GM21786 (cell line): ENCODE measurements at regions not wholly inside any gene's neighbourhood (a gene's known extent, or its start where the extent isn't known, plus 50 kb on each side); places are given as distances from the start of the nearest gene placed in this dataset.

ENCODE experiments used
- ATAC-seq: cut with Tn5 transposase; IDR thresholded peaks from one replicate; pipeline ENCODE4 v1.9.1; 2021; ENCODE audit not compliant: unreplicated experiment

DNA sequence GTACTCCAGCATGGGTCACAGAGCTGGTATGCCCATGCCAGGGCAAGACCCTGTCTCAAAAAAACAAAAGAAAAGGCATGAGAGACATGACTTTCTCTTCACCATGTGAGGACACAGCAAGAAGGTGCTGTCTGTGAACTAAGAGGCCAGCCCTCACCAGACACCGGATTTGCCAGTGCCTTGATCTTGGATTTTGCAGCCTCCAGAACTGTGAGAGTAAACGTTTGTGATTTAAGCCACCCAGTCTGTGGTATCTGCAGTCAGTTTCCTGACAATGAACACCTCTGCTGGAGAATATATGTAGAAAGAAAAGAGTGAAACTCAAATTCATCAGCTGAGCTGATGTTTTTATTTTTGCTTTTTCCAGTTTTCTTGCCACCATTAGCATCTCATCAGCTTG is 166.3 kb upstream of the RAB4A start:
- no peak for ATAC-seq

DNA sequence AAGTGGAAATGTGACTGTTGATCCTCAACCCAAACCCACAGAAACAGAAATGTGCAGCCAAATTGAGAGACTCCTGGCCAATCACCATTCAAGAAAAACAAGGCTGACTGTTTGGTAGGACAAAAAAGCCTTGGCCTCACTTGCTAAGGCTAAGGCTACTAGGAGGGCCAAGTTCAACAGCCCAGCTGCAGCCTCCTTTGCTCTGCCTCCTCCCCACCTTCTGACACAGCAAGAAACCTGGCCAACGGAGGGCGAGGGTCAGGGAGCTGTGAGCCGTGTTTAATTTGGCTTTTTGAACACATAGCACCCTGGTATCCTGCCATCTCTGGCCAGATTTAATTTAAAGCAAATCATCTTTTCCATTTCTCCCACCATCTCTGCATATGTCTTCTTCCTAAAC is 165.8 kb upstream of the RAB4A start:
- no peak for ATAC-seq

DNA sequence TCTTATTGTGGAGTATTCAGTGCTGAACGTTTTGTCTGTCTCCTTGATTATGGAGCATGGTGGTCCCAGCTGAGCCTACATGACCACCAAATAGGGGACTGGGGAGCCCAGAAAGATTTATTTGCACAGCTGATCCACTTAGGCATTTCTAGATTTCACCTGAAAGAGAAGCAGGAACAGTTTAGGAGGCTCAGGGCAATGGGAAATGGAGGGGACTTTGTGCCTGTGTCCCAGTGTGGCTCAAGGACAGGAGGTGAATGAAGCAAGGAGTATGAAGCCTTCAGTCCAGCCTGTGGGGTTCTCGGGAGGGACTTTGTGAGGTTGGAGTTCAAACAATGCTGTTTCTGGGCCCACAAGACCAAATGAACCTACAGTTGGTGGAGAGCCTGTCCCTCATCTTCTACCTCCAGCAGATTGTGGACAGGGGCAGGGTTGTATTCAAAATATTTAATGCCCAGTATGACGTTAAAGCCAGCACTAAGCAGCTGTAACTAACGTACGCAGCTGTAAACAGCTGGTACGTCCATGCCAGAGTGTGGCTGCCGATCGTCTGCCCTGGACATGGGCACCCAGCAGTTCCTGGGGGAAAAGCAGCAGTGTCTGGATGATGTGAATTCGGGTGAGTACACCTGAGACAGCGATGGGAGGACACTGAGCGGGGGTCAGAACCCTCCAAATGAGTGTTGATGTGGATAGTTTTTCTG is 164.9 kb upstream of the RAB4A start:
- ATAC-seq, result no peak

DNA sequence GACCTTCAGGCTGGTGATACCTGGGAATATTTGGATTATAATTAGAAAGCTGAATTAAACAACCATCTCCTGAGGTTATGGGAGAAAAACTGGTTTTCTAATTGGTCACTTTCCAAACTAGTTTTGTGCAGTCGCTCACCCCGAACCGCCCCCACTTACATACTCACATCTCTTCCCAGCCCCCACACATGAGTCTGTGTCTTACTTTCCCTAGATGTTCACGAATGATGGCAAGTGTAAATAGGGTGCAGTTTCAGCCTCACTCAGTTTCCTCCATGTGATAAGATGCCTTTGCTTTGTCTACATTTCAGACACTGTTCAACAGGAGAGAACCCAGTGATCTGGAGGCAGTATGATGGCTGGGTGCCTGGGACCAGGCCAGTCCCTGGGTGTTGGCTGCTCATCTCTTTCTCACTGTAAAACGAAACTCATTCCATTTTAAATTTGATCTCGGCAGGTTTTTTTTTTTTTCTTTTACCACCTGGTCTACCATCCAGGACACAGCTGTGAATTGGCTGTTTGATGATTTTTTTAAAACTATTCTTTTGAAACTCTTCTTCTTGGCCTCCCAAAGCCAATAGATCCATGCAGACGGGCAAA is 164.3 kb upstream of the RAB4A start:
- ATAC-seq, result no peak

DNA sequence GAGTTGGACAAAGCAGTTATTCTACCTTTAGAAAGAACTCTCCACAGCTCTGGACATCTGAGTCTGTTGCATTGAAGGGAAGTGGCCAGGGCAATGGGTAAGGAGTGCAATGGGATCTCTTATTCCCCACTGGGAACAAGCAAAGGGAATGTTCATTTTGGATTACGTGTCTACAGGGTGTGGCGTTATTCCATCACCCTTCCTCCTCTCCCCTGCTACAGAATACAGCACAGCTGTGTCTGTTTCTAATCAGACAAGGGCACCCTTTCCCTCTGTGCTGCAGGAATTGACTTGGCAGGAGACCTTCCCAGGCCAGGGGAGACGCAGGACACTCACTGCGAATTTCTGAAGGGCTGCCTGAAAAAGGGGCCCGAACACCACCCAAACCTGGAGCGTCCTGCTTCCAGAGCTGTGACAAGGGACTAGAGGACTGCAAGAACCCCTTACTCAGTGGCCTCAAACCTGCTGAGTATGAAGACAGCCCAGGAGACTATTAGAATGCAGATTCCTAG is 163.6 kb upstream of the RAB4A start:
- ATAC-seq, result no peak

GRCh38 chr1:229107972-229108371 is 162.9 kb upstream of the RAB4A start:
- no peak for ATAC-seq

- no peak for ATAC-seq
These were observed 162.2 kb upstream of the RAB4A start for GRCh38 chr1:229108598-229109201.

DNA sequence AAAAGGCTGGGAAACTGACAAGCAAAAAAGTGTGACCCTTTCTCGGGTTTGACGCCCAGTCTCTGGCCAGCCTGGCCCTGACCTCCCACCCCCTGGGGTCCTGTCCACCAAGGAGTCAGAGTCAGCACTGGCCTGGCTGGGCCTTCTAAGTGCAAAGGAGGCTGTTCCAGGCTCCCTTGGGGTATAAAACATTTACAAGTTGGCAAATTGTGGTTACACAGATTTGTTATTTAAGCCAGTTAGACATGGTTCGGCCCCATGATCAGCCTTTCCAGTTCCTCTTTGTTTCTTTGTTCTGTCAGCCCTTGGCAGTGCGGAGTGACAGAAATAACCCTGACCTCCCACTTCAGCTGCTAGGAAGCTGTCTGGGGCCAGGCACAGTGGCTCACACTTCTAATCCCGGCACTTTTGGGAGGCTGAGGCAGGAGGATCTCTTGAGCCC is 161.6 kb upstream of the RAB4A start:
- no peak for ATAC-seq

GRCh38 chr1:229110986-229111385 is 159.9 kb upstream of the RAB4A start:
- no peak for ATAC-seq

GRCh38 chr1:229111703-229112319 is 159.1 kb upstream of the RAB4A start:
- no peak for ATAC-seq

- no peak for ATAC-seq
These were observed 157.9 kb upstream of the RAB4A start for GRCh38 chr1:229112832-229113548.

DNA sequence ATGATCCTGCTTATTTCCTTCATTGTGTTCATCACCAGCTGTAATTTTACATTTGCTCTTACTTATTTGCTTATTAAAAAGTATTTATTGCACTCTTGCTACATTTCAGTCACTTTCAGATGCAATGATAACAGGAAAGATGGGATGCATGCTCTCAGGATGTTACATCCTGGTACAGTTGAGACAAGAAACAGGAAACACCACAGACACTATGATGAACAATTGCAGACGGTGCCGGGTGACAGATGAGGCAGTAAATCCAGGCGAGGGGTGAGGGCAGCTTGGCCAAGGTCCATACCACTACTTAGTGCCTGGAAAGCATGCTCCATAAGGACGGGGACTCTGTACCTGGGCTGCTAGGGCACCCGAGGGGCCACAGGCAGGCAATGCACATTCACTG is 156.6 kb upstream of the RAB4A start:
- ATAC-seq, result no peak

- ATAC-seq, result no peak
These were observed 156.0 kb upstream of the RAB4A start for GRCh38 chr1:229114850-229115365.

GRCh38 chr1:229116114-229116513 is 154.8 kb upstream of the RAB4A start:
- no peak for ATAC-seq

- no peak for ATAC-seq
These were observed 153.1 kb upstream of the RAB4A start for GRCh38 chr1:229117664-229118300.

DNA sequence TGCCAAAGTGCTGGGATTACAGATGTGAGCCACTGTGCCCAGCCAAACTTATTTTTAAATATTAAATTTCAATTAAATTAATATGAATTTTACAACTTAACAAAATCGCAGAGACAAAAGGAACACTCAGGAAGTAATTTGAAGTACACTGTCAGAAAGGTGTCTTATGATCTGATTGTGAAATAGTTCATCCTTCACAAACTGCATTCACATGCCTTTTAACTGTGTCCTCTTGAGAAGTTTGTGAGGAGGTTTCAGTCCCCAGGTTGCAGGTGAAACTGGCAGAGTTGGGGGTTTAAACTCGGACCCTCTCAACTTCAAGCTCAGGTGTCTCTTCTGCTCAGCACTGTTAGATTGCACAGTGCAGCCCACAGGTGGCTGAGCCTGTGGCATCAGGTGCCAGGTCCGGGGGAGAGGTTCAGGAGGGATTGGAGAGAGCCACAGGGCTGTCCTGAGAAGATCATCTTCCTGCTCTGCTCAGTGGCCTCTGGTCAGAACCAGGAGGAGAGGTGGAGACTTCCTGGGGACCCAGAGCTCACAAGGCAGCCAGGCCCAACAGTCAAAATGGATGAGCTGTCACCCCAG is 152.3 kb upstream of the RAB4A start:
- no peak for ATAC-seq

DNA sequence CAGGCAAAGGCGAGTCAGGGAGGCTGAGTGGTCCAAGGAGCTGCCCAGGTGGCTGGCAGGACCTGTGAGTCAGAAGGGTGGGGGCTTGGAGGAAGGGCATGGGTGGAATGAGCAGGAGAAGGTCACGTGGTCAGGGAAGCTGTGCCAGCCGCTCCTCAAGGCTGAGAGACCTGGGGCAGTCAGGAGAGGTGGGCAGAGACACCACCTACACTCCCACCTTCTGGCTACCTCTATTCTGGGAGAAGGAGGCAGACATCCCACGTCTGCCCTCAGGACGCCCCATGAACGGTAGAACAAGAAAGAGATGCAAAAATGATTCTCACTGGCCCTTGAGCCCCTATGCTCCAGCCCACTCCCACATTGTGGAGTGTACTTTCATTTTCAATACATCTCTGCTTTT is 151.8 kb upstream of the RAB4A start:
- no peak for ATAC-seq

GRCh38 chr1:229119876-229120275 is 151.0 kb upstream of the RAB4A start:
- ATAC-seq, result no peak

GRCh38 chr1:229121845-229122436 is 149.0 kb upstream of the RAB4A start:
- no peak for ATAC-seq

- ATAC-seq, result no peak
These were observed 148.3 kb upstream of the RAB4A start for GRCh38 chr1:229122606-229123005.
